Endothelial cell of umbilical vein (primary cell): ENCODE measurements at regions not wholly inside any gene's neighbourhood (a gene's known extent, or its start where the extent isn't known, plus 50 kb on each side); places are given as distances from the start of the nearest gene placed in this dataset.

Source experiments
- BruUV-seq: library from RNA; stranded (reverse); fragments of 400-500 nt; replicated peaks from 2 replicates; lab custom pipeline; 2021; lab: Mats Ljungman, UMichigan
- CTCF ChIA-PET: fragments of 300-600, 350-600 bp; sonication (Branson Sonifier 250); formaldehyde crosslinking; loops from one replicate; lab custom pipeline; 2021; ENCODE audit warnings: antibody characterized with exemption, inconsistent platforms; lab: Charles Lee
- POLR2A ChIA-PET: fragments of 300-600, 350-600 bp; sonication (Branson Sonifier 250); formaldehyde crosslinking; loops from one replicate; lab custom pipeline; 2021; ENCODE audit warnings: antibody characterized with exemption, inconsistent platforms; lab: Charles Lee
- DNase-seq: peaks from one replicate; pipeline ENCODE4 v3.0.0-alpha.2; 2011; ENCODE audit warnings: low read depth, low spot score
- FAIRE-seq: peaks from 2 replicates; lab custom pipeline; 2011; peaks lifted over from hg19 to GRCh38; lab: Jason Lieb, UNC
- H2AFZ ChIP-seq: 2 replicates; pipeline ENCODE4 v1.6.0; 2012; ENCODE audit warnings: low read depth, low read length, control low read depth, inconsistent platforms
- H3K27ac ChIP-seq: 2 replicates; pipeline ENCODE4 v1.5.1; 2011; ENCODE audit warnings: low read depth, mild to moderate bottlenecking, control low read depth, low read length, moderate library complexity; ENCODE audit not compliant: insufficient read depth
- H3K27me3 ChIP-seq, 2 experiments: 2 replicates each; pipeline versions ENCODE4 v1.6.0 to v1.6.1; 2011; ENCODE audit warnings: low read length in 2 of 2, mixed read lengths in 1 of 2; ENCODE audit not compliant: control insufficient read depth in 2 of 2, insufficient read depth in 2 of 2
- H3K36me3 ChIP-seq, 2 experiments: 2 replicates in 1 of 2; 3 replicates in 1 of 2; pipeline ENCODE4 v1.5.1; 2011; ENCODE audit warnings: low read length in 2 of 2, mild to moderate bottlenecking in 1 of 2, moderate library complexity in 1 of 2; ENCODE audit not compliant: control insufficient read depth in 2 of 2, insufficient read depth in 2 of 2; ENCODE audit errors: extremely low read depth in 1 of 2
- H3K4me1 ChIP-seq: 3 replicates; pipeline ENCODE4 v1.5.1; 2011; ENCODE audit warnings: mild to moderate bottlenecking, low read length; ENCODE audit not compliant: control insufficient read depth, insufficient read depth; ENCODE audit errors: extremely low read depth
- H3K4me2 ChIP-seq: 2 replicates; pipeline ENCODE4 v1.6.1; 2011; ENCODE audit warnings: low read length, control low read depth, mixed read lengths; ENCODE audit not compliant: insufficient read depth
- H3K4me3 ChIP-seq, 3 experiments: fragments of 200-600 bp in 1 of 3; sonication (generic), shearing (Covaris generic) in 1 of 3; replicated peaks in 1 of 3; 2 replicates each; pipeline ENCODE4 v1.5.1; 2011 to 2016; ENCODE audit warnings: control low read depth in 3 of 3, low read length in 3 of 3, mild to moderate bottlenecking in 2 of 3, inconsistent platforms in 1 of 3, low read depth in 1 of 3, moderate library complexity in 1 of 3; ENCODE audit not compliant: insufficient read depth in 1 of 3
- H3K79me2 ChIP-seq: 2 replicates; pipeline ENCODE4 v1.6.0; 2012; ENCODE audit warnings: low read length, inconsistent platforms; ENCODE audit not compliant: control insufficient read depth, insufficient read depth
- H3K9ac ChIP-seq: replicated peaks from 2 replicates; pipeline ENCODE3; 2011; ENCODE audit warnings: low read length, control low read depth; ENCODE audit not compliant: insufficient read depth; ENCODE audit errors: extremely low read depth
- H3K9me1 ChIP-seq: replicated peaks from 3 replicates; pipeline ENCODE4 v1.6.0; 2011; ENCODE audit warnings: mild to moderate bottlenecking, low read length; ENCODE audit not compliant: control insufficient read depth, insufficient read depth; ENCODE audit errors: extremely low read depth
- H3K9me3 ChIP-seq: replicated peaks from 2 replicates; pipeline ENCODE4 v1.5.1; 2012; ENCODE audit warnings: low read length, inconsistent platforms; ENCODE audit not compliant: control insufficient read depth, insufficient read depth
- H4K20me1 ChIP-seq: replicated peaks from 2 replicates; pipeline ENCODE3; 2011; ENCODE audit warnings: mild to moderate bottlenecking, low read length; ENCODE audit not compliant: control insufficient read depth, insufficient read depth; ENCODE audit errors: extremely low read depth
- CTCF ChIP-seq, 2 donors: IDR thresholded peaks; 1 replicate in 1 of 2; 2 replicates in 1 of 2; pipeline ENCODE4 v1.5.1; 2011; ENCODE audit warnings: low read length in 2 of 2, mild to moderate bottlenecking in 2 of 2, moderate library complexity in 2 of 2, control low read depth in 1 of 2, inconsistent platforms in 1 of 2, low read depth in 1 of 2; ENCODE audit not compliant: insufficient read depth in 1 of 2; ENCODE audit errors: extremely low read depth in 1 of 2
- EZH2 ChIP-seq: IDR thresholded peaks from 2 replicates; pipeline ENCODE4 v1.6.1; 2012; ENCODE audit warnings: borderline replicate concordance, low read depth, mild to moderate bottlenecking, moderate library complexity, low read length, inconsistent platforms; ENCODE audit not compliant: severe bottlenecking
- FOS ChIP-seq: IDR thresholded peaks from 2 replicates; pipeline ENCODE4 v1.6.1; 2011; ENCODE audit warnings: mild to moderate bottlenecking, low read length, moderate library complexity, borderline replicate concordance; ENCODE audit not compliant: insufficient read depth
- GATA2 ChIP-seq: IDR thresholded peaks from 2 replicates; pipeline ENCODE4 v1.7.0; 2011; ENCODE audit warnings: low read depth, mild to moderate bottlenecking, moderate library complexity, mixed read lengths, low read length; ENCODE audit not compliant: insufficient read length, insufficient read depth
- JUN ChIP-seq: IDR thresholded peaks from 2 replicates; pipeline ENCODE4 v1.6.1; 2011; ENCODE audit warnings: borderline replicate concordance, low read depth; ENCODE audit not compliant: insufficient read length, insufficient read depth
- MAX ChIP-seq: IDR thresholded peaks from 2 replicates; pipeline ENCODE4 v1.6.1; 2011; ENCODE audit not compliant: insufficient read depth, insufficient read length
- MYC ChIP-seq: IDR thresholded peaks from one replicate; pipeline ENCODE4 v1.6.1; 2011; ENCODE audit warnings: mild to moderate bottlenecking, low read depth, low read length
- POLR2A ChIP-seq: IDR thresholded peaks from 2 replicates; pipeline ENCODE4 v1.6.1; 2012; ENCODE audit warnings: low read depth, mild to moderate bottlenecking, control low read depth, low read length
- POLR2AphosphoS5 ChIP-seq: IDR thresholded peaks from 2 replicates; pipeline ENCODE4 v1.6.1; 2012; ENCODE audit warnings: low read depth, mild to moderate bottlenecking, control low read depth, low read length, moderate library complexity; ENCODE audit not compliant: insufficient read depth
- dilution Hi-C: fragments of 300-500 bp; cut with MboI; formaldehyde crosslinking; loops from one replicate; pipeline ENCODE4 v1.15.0; 2019; ENCODE audit warnings: low sequenced_read_pairs; ENCODE audit not compliant: extremely low pct_ligation_motif_present
- intact Hi-C: fragments of 100-400 bp; cut with micrococcal nuclease; formaldehyde crosslinking; loops from one replicate; pipeline ENCODE4 v1.10.0; 2022

- H2AFZ ChIP-seq, result no peak overlapping the region
- no peak for DNase-seq
- H3K4me3 ChIP-seq, result no peak overlapping the region
- ChIA-PET POLR2A (no interaction called here), CTCF (no interaction called here)
- H3K4me1 ChIP-seq, result no peaks in the 10 kb centered on the region
- H3K36me3 ChIP-seq, result no peaks in the 10 kb centered on the region
- dilution Hi-C loops (no loop called here), intact Hi-C loops (no loop called here)
- TF ChIP-seq POLR2A (no peak), CTCF (IDR thresholded peaks at IDR 0.05; ENCODE audit: extremely low read depth in 1 of 2, insufficient read depth in 1 of 2, low read depth in 1 of 2, low read length in 2 of 2) (no peak), MYC (no peak), JUN (no peak), FOS (no peak), EZH2 (no peak), GATA2 (no peak), MAX (no peak), POLR2AphosphoS5 (no peak)
- no peak overlapping the region for H3K4me2 ChIP-seq
- H3K27me3 ChIP-seq, result no peaks in the 10 kb centered on the region
- H3K27ac ChIP-seq, result no peak overlapping the region
- no peaks in the 10 kb centered on the region for H3K9me1 ChIP-seq
- no peaks in the 10 kb centered on the region for H4K20me1 ChIP-seq
- H3K9ac ChIP-seq, result no peak overlapping the region
- BruUV-seq, result no TSS peak
- no peaks in the 10 kb centered on the region for H3K79me2 ChIP-seq
- FAIRE-seq, result no peak
- peaks cover 7% of the 10 kb centered on the region for H3K9me3 ChIP-seq
Observed at GRCh38 chr2:123093199-123093598, 931.9 kb upstream of the CNTNAP5 start.
